GM03348 (cell line): ENCODE measurements at regions not wholly inside any gene's neighbourhood (a gene's known extent, or its start where the extent isn't known, plus 50 kb on each side); places are given as distances from the start of the nearest gene placed in this dataset.
"Not testable (repeated sequence)": the region's sequence is repeated elsewhere in the genome, so short reads cannot be mapped to it uniquely, and the experiment has no call there.

Source experiments
- DNase-seq: peaks from one replicate; pipeline ENCODE4 v3.0.0; 2012; ENCODE audit warnings: low spot score

DNA sequence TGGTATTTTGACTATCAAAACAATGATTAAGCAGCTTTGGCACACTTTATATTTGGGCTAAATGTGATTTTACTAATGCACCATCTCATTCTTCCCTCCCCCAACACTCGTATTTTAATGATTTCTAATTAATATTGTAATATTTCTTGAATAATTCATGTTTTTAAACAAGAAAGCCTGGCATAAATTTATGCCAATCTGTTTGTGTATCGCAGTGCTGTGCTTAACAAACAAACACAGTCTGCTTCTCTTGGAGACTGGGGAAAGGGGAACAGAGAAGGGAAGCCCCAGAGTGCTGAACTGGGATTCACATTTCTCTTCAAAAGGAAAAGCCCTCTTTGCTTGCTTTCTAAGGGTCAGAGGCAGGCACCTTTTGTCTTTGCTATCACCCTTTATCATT lies 496.9 kb upstream of the STXBP6 start:
- DNase-seq = no peak

- no peak for DNase-seq
These were observed 488.0 kb upstream of the STXBP6 start for GRCh38 chr14:25537846-25538455.

GRCh38 chr14:25526290-25526689 lies 476.3 kb upstream of the STXBP6 start:
- DNase-seq = no peak

GRCh38 chr14:25522926-25523325 lies 473.0 kb upstream of the STXBP6 start:
- no peak for DNase-seq

DNA sequence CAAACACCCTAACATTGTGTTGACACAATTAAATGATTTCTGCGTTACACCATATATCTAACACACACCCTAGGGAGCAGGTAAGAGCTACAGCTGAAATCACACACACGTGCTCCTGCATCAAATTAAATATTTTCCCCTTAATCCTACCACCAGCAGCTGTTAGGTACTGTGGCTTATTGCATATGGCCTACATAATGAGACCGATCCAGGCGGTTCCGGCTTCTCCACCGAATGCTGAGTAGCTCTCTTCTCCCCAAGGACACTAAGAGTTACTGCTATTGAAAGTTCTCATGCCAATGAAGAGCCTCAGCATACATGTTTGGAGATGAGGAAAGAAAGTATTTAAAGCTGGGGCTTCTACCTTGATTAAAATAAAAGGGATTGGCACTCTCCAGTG lies 472.2 kb upstream of the STXBP6 start:
- DNase-seq = no peak

DNA sequence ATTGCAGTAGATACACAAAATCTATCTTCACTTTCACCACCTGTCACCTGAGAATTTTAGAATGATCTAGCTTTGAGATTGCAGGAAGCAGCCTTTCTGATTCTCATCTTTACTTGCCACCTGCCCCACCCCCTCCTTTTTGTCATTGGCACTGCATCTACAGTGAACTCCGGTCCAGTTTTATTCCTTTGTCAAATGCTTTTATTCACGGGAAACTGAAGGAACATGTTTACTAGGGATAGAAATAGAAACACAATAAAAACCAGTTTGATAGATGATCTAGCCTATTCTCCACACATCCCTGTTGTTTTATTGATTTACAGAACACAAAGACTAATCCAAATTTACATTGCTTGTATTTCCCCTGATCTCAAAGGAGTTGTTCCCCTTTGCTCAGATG lies 471.7 kb upstream of the STXBP6 start:
- no peak for DNase-seq

- no peak for DNase-seq
These were observed 470.9 kb upstream of the STXBP6 start for GRCh38 chr14:25520821-25521220.

GRCh38 chr14:25518364-25518763 lies 468.4 kb upstream of the STXBP6 start:
- DNase-seq = no peak

DNA sequence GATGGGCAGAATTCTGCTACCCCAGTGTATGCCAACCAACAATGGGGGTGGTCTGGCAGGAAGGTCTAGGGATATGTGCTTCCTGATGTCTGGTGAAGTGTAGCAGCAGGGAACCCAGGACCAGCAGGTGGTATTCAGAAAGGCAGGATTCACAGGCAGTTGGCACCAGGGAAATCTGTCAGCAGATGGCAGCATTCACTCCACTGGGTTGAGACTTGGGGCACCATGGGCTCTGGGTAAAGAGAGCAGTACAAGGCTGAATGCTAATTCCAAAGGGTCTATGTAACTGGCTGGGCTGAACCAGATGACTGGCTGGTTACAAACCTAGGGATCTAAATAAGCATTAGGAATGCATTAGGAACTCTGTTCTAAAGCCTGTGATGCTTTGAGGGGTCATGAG lies 466.9 kb upstream of the STXBP6 start:
- DNase-seq = no peak

DNA sequence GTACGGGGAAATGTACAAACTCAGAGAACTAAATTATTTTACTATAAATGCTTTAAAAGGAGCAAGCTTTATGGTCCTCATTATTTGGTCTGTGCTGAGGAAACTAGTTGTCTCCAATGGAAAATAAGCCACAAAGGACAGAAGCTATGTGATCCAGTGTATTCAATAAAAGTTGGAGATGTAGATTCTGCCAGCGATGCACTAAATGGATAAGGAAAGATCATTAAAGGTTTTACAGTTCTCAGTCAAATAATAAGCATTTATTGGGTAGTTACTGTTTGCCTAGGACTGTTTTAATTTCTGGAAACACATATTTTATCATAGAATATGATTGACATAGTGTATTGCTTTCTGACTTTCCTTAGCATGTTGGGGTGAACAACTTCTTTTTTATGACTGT lies 458.9 kb upstream of the STXBP6 start:
- DNase-seq = no peak

- no peak for DNase-seq
These were observed 451.8 kb upstream of the STXBP6 start for GRCh38 chr14:25501749-25502148.

DNA sequence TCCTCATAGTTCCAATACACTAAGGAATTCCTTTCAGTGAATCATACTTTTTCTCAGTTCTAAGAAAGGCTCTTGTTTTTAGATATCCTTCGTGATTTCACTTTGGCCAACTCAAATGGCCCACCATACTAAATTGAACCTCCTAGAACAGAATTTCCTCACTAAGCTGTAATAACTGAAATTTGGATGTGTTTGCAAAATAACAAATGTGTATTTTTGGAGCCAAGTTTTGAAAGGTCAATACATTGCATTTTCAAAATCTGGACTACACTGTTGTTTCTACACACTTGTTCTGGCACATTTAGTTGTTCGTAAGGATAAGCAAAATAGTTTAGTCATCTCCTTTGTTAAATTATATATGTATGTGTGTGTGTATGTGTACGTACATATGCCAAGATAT lies 439.0 kb upstream of the STXBP6 start:
- no peak for DNase-seq

DNA sequence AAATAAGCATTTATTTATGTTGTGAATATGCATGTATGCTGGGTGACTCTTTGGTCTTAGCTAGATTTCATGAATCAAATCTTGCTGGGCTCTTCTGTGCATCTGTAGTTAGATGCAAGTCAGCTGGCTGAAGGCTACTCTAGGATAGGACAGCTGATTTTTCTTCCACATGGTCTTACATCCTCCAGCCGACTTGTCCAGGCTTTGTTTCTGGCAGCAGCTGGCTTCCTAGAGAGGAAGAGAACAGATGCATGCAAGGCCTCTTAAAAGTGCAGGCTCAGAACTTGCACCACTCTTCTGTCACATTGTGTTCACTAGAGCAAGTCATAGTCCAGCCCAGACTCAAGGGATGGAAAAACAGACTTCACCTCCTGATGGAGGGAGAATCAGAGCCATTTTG lies 435.4 kb upstream of the STXBP6 start:
- DNase-seq = no peak

- DNase-seq = no peak
These were observed 435.0 kb upstream of the STXBP6 start for GRCh38 chr14:25484906-25485305.

GRCh38 chr14:25484235-25484634 lies 434.3 kb upstream of the STXBP6 start:
- DNase-seq = no peak

GRCh38 chr14:25477316-25478098 lies 427.6 kb upstream of the STXBP6 start:
- DNase-seq = no peak

DNA sequence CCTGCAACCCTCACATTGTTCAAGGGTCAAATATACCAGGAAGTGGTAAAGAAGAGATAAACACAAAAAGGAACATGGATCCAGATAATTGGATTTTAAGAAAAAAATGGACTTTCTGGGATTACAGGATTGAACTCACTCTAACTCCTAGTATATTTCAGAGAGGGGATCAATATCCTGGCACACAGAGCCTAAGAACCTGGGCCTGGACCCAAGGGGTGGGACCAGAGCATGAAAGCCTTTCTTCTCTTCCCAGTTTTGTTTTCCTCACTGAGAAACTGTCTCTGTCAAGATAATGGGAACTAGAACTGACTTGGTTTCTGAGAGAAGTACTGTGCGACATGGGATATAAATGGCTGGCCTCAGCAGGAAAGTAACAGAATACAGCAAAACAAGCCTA lies 422.8 kb upstream of the STXBP6 start:
- DNase-seq = no peak

- no peak for DNase-seq
These were observed 414.8 kb upstream of the STXBP6 start for GRCh38 chr14:25464772-25465171.

- DNase-seq = no peak
These were observed 414.1 kb upstream of the STXBP6 start for GRCh38 chr14:25464078-25464477.

DNA sequence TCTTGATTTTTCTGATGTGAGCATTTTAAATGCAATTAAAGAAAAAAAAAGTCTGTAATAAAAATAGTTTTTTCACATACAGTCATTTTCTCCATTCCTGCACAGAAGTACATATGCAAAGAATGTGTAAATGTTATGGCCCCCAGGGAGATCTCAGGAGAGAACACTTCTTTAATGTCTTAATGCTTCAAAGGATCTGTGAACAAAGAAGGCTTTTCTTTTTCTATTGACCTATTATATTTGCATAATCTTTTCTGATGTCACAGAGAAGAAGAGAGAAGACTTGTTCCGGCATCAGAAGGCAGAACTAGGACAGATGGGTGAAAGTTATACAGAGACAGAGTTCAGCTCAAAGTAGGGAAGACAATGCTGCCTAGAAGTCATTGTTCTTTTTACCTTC lies 413.5 kb upstream of the STXBP6 start:
- DNase-seq = no peak

DNA sequence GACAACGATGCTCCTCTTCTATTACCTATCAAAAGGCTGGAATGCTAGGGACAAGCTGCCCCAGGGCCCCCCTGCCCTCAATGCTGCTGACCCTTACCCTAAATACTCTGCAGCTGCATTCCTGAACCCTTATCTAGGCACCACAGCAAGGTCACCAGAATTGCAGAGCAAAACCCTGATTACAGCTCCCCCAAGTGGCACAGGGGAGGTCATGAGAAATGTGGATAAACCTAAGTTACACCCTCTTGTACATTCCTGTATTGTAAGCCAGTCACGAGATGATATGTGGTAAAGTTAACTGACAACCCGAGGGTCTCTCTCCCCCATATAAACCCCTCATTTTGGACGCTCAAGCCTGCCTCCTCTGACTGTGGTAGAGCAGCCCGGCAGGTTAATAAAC lies 411.8 kb upstream of the STXBP6 start:
- DNase-seq = no peak

DNA sequence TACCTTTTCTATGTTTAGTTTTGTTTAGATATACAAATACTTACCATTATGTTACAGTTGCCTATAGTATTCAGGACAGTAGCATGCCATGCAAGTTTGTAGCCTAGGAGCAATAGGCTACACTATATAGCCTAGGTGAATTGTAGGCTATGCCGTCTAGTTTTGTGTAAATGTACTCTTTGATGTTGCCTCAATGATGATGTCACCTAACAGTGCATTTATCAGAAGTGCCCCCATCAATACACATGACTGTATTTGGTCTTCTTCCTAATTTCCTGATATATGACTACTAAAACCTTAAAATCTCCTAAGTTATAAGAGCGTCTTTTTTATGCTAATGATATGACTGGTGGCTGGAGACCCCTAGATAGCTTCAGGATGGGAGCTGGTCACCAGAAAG lies 394.4 kb upstream of the STXBP6 start:
- no peak for DNase-seq

GRCh38 chr14:25440382-25440781 lies 390.4 kb upstream of the STXBP6 start:
- DNase-seq = not testable (repeated sequence)

DNA sequence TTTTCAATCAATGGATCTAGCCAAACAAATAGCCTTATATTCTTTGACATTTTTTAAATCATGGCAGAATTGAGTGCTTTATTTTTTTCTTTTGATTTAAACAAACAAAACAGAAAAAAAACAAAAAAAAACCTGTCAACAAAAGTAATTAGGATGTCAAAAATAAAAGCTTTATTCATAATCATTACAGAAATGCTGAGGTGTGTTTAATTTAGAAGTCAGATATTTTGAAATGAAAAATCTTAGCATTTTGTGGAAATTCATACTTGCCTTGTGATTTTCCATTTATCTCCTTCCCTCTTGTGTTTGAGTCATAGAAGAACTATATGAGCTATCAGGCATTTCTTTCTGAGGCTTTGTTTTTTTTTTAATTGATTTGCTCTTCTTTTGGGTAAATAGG lies 387.0 kb upstream of the STXBP6 start:
- DNase-seq = no peak
